ENCODE measurements at regions not wholly inside any gene's neighbourhood (a gene's known extent, or its start where the extent isn't known, plus 50 kb on each side); places are given as distances from the start of the nearest gene placed in this dataset.

GRCh38 chr12:93139028-93139665, 210.1 kb upstream of the EEA1 start:
- no peak for TF ChIP-seq CTCF (conservative IDR thresholded peaks at IDR 0.05; ENCODE audit: low read depth, low read length)
- no peak for TF ChIP-seq POLR2A (IDR thresholded peaks at IDR 0.05; ENCODE audit: low read depth, low read length)
- no peak for TF ChIP-seq RFX5 (IDR thresholded peaks at IDR 0.05; ENCODE audit: low read depth, low read length)
- no peak for TF ChIP-seq CEBPB (IDR thresholded peaks at IDR 0.05; ENCODE audit: low read depth, low read length)

Data from IMR-90 (cell line).